IMR-90 (cell line): ENCODE measurements at regions not wholly inside any gene's neighbourhood (a gene's known extent, or its start where the extent isn't known, plus 50 kb on each side); places are given as distances from the start of the nearest gene placed in this dataset.

Experiments used
- ATAC-seq: fragments of 200-7000 bp; cut with Tn5 transposase; 2 replicates; pipeline ENCODE4 v1.9.1; 2020; ENCODE audit warnings: low read depth, mild to moderate bottlenecking, moderate library complexity
- BruUV-seq: library from RNA; stranded (reverse); fragments of 400-500 nt; replicated peaks from 2 replicates; lab custom pipeline; 2021; lab: Mats Ljungman, UMichigan
- CTCF ChIA-PET: fragments of 300-600 bp; formaldehyde crosslinking; extraction: SDS; loops from one replicate; lab custom pipeline; 2021; ENCODE audit warnings: antibody characterized with exemption; lab: Yijun Ruan, JAX
- POLR2A ChIA-PET: fragments of 300-600 bp; sonication (Branson Sonifier 250); formaldehyde crosslinking; loops from one replicate; lab custom pipeline; 2022; ENCODE audit warnings: antibody characterized with exemption; ENCODE audit not compliant: unreplicated experiment; lab: Charles Lee
- DNase-seq: peaks from one replicate; pipeline ENCODE4 v3.0.0; 2013
- H2AFZ ChIP-seq: replicated peaks from 2 replicates; pipeline ENCODE3; 2013; ENCODE audit warnings: low read length, mild to moderate bottlenecking; ENCODE audit not compliant: poor library complexity
- H2AK5ac ChIP-seq: 2 replicates; pipeline ENCODE4 v1.6.1; 2013; ENCODE audit warnings: low read depth, low read length, inconsistent platforms
- H2AK9ac ChIP-seq: replicated peaks from 2 replicates; pipeline ENCODE3; 2013; ENCODE audit warnings: mild to moderate bottlenecking, low read depth, low read length, moderate library complexity; ENCODE audit not compliant: poor library complexity
- H2BK120ac ChIP-seq: 2 replicates; pipeline ENCODE4 v1.6.1; 2013; ENCODE audit warnings: low read depth, low read length, inconsistent platforms
- H2BK15ac ChIP-seq: 3 replicates; pipeline ENCODE4 v1.6.1; 2013; ENCODE audit warnings: low read depth, low read length, inconsistent platforms
- H2BK20ac ChIP-seq: 2 replicates; pipeline ENCODE4 v1.6.1; 2013; ENCODE audit warnings: low read depth, mild to moderate bottlenecking, inconsistent platforms, low read length, moderate library complexity
- H2BK5ac ChIP-seq: 2 replicates; pipeline ENCODE4 v1.6.1; 2013; ENCODE audit warnings: mild to moderate bottlenecking, low read depth, low read length, inconsistent platforms; ENCODE audit not compliant: poor library complexity, severe bottlenecking
- H3K14ac ChIP-seq: replicated peaks from 2 replicates; pipeline ENCODE4 v1.6.1; 2013; ENCODE audit warnings: low read depth, low read length, inconsistent platforms
- H3K18ac ChIP-seq: 2 replicates; pipeline ENCODE4 v1.6.1; 2013; ENCODE audit warnings: low read depth, low read length, control low read depth
- H3K23ac ChIP-seq: 2 replicates; pipeline ENCODE4 v1.6.1; 2013; ENCODE audit warnings: low read depth, low read length, inconsistent platforms
- H3K27ac ChIP-seq: 2 replicates; pipeline ENCODE4 v1.5.1; 2013; ENCODE audit warnings: mild to moderate bottlenecking, control low read depth, low read length; ENCODE audit not compliant: insufficient read depth
- H3K27me3 ChIP-seq: 2 replicates; pipeline ENCODE4 v1.6.1; 2013; ENCODE audit warnings: low read length; ENCODE audit not compliant: control insufficient read depth, insufficient read depth
- H3K36me3 ChIP-seq: 2 replicates; pipeline ENCODE4 v1.6.1; 2013; ENCODE audit warnings: low read length, mixed read lengths; ENCODE audit not compliant: control insufficient read depth, insufficient read depth
- H3K4ac ChIP-seq: 2 replicates; pipeline ENCODE4 v1.6.1; 2013; ENCODE audit warnings: low read depth, low read length, inconsistent platforms
- H3K4me1 ChIP-seq: 2 replicates; pipeline ENCODE4 v1.6.1; 2013; ENCODE audit warnings: low read length, mixed read lengths; ENCODE audit not compliant: control insufficient read depth, insufficient read depth
- H3K4me2 ChIP-seq: 2 replicates; pipeline ENCODE4 v1.6.1; 2013; ENCODE audit warnings: low read depth, mild to moderate bottlenecking, control low read depth, low read length, moderate library complexity
- H3K4me3 ChIP-seq: 2 replicates; pipeline ENCODE4 v1.5.1; 2013; ENCODE audit warnings: low read depth, mild to moderate bottlenecking, control low read depth, low read length, moderate library complexity; ENCODE audit not compliant: insufficient read depth
- H3K56ac ChIP-seq: 2 replicates; pipeline ENCODE4 v1.6.1; 2013; ENCODE audit warnings: low read length, inconsistent platforms; ENCODE audit not compliant: insufficient read depth; ENCODE audit errors: extremely low read depth
- H3K79me1 ChIP-seq, 2 experiments: 2 replicates each; pipeline ENCODE4 v1.6.1; 2013; ENCODE audit warnings: low read length in 2 of 2, inconsistent platforms in 1 of 2, low read depth in 1 of 2
- H3K9ac ChIP-seq: 2 replicates; pipeline ENCODE4 v1.6.1; 2013; ENCODE audit warnings: low read depth, low read length, control low read depth
- H3K9me1 ChIP-seq: 2 replicates; pipeline ENCODE4 v1.6.1; 2013; ENCODE audit warnings: low read length, inconsistent platforms; ENCODE audit not compliant: insufficient read depth
- H3K9me3 ChIP-seq: 2 replicates; pipeline ENCODE4 v1.6.1; 2013; ENCODE audit warnings: low read length; ENCODE audit not compliant: control insufficient read depth, insufficient read depth
- H4K20me1 ChIP-seq: 2 replicates; pipeline ENCODE4 v1.6.1; 2013; ENCODE audit warnings: low read length, inconsistent platforms; ENCODE audit not compliant: insufficient read depth
- H4K5ac ChIP-seq: 2 replicates; pipeline ENCODE4 v1.6.1; 2013; ENCODE audit warnings: mild to moderate bottlenecking, low read depth, low read length, control low read depth
- H4K8ac ChIP-seq, 2 experiments: 2 replicates each; pipeline ENCODE4 v1.6.1; 2013; ENCODE audit warnings: low read depth in 2 of 2, low read length in 2 of 2, control low read depth in 1 of 2, inconsistent platforms in 1 of 2
- H4K91ac ChIP-seq: 2 replicates; pipeline ENCODE4 v1.6.1; 2013; ENCODE audit warnings: low read depth, low read length, inconsistent platforms; ENCODE audit not compliant: insufficient read depth
- BHLHE40 ChIP-seq: fragments of 150-350 bp; IDR thresholded peaks from 2 replicates; pipeline ENCODE4 v1.6.1; 2016; ENCODE audit warnings: mild to moderate bottlenecking, low read depth, low read length
- WGBS, 2 experiments: methylation state at CpG; one replicate each; pipeline versions ENCODE4 v1.1.5 to v1.1.7; 2013; ENCODE audit warnings: missing lambda C conversion rate in 2 of 2; ENCODE audit not compliant: insufficient read length in 1 of 2; ENCODE audit errors: extremely low coverage in 2 of 2; 5-methylcytosine and 5-hydroxymethylcytosine counted together
- dilution Hi-C: fragments of 300-500 bp; cut with HindIII; formaldehyde crosslinking; loops from one replicate; pipeline ENCODE4 v1.14.3; 2018; ENCODE audit warnings: low sequenced_read_pairs; ENCODE audit not compliant: unreplicated experiment
- in situ Hi-C: fragments of 300-500 bp; cut with MboI; formaldehyde crosslinking; loops from 3 replicates; pipeline ENCODE4 v1.14.3; 2019; ENCODE audit warnings: low sequenced_read_pairs, inconsistent platforms, mixed read lengths
- intact Hi-C: fragments of 100-400 bp; cut with micrococcal nuclease; formaldehyde crosslinking; loops from 2 replicates; pipeline ENCODE4 v1.10.0; 2022

DNA sequence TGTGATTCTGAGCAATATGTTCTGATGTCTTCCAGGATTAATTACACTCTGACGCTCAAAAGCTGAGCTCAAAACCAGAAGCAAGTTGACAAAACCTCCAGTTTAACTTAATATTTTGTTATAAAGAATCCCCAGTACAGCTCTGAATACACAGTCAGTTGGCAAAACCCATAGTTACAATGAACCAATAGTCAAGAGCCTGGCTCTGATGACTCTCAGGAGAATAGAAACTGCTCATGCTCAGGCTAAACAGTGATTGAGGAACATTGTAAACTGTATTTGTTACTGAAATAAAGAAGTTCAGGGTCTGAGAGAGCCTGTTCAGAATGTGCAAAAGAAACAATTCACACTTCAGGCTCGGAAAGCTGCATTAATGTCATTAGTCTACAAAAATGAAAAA, 1565.9 kb downstream of the SUCLG1 start:
- no peak overlapping the region for H2AK9ac ChIP-seq
- ChIA-PET CTCF (no interaction called here), POLR2A (no interaction called here)
- H3K9me1 ChIP-seq, result no peaks in the 10 kb centered on the region
- no peak for TF ChIP-seq BHLHE40
- no peak overlapping the region for H4K8ac ChIP-seq
- no peak overlapping the region for H3K4ac ChIP-seq
- H4K91ac ChIP-seq, result no peak overlapping the region
- H3K27me3 ChIP-seq, result no peaks in the 10 kb centered on the region
- H3K14ac ChIP-seq, result no peak overlapping the region
- H3K56ac ChIP-seq, result no peak overlapping the region
- dilution Hi-C loops, result no loop called here
- H3K4me1 ChIP-seq, result no peaks in the 10 kb centered on the region
- H2BK15ac ChIP-seq, result no peak overlapping the region
- ATAC-seq (no peak), DNase-seq (no peak)
- intact Hi-C loops, result no loop called here
- H3K4me2 ChIP-seq, result no peak overlapping the region
- no peak overlapping the region for H3K9ac ChIP-seq
- H2BK20ac ChIP-seq, result no peak overlapping the region
- BruUV-seq, result no TSS peak
- no peak overlapping the region for H3K4me3 ChIP-seq
- no peak overlapping the region for H3K23ac ChIP-seq
- no peaks in the 10 kb centered on the region for H4K20me1 ChIP-seq
- H2AFZ ChIP-seq, result no peak overlapping the region
- H3K79me1 ChIP-seq, result no peaks in the 10 kb centered on the region
- in situ Hi-C loops, result no loop called here
- H3K18ac ChIP-seq, result no peak overlapping the region
- H3K27ac ChIP-seq, result no peak overlapping the region
- H2BK120ac ChIP-seq, result no peak overlapping the region
- H2AK5ac ChIP-seq, result no peak overlapping the region
- no peak overlapping the region for H4K5ac ChIP-seq
- H2BK5ac ChIP-seq, result no peak overlapping the region
- no peaks in the 10 kb centered on the region for H3K36me3 ChIP-seq
- WGBS, 2 experiments, result no CpG with 5 or more reads among the region's 2 CpGs
- H3K9me3 ChIP-seq, result no peaks in the 10 kb centered on the region
